AG09309 (cell line): ENCODE measurements at regions not wholly inside any gene's neighbourhood (a gene's known extent, or its start where the extent isn't known, plus 50 kb on each side); places are given as distances from the start of the nearest gene placed in this dataset.

Source experiments
- DNase-seq: peaks from one replicate; pipeline ENCODE4 v3.0.0-alpha.2; 2010; ENCODE audit warnings: low read depth
- H3K4me3 ChIP-seq: 2 replicates; pipeline ENCODE4 v1.5.1; 2011; ENCODE audit warnings: mild to moderate bottlenecking, low read depth, low read length, moderate library complexity; ENCODE audit not compliant: control insufficient read depth
- CTCF ChIP-seq: IDR thresholded peaks from 2 replicates; pipeline ENCODE4 v1.5.1; 2011; ENCODE audit warnings: mild to moderate bottlenecking, low read depth, low read length, inconsistent platforms; ENCODE audit not compliant: insufficient read depth, control insufficient read depth; ENCODE audit errors: missing control alignments

GRCh38 chr2:139478165-139478914 lies 698.1 kb upstream of the NXPH2 start:
- no peak overlapping the region for H3K4me3 ChIP-seq
- no peak for DNase-seq
- no peak for TF ChIP-seq CTCF

GRCh38 chr2:139477618-139478017 lies 697.4 kb upstream of the NXPH2 start:
- TF ChIP-seq CTCF: no peak
- H3K4me3 ChIP-seq: no peak overlapping the region
- DNase-seq: no peak

- DNase-seq: no peak
- no peak overlapping the region for H3K4me3 ChIP-seq
- TF ChIP-seq CTCF: no peak
Observed at GRCh38 chr2:139469985-139470384, 689.8 kb upstream of the NXPH2 start.

- DNase-seq: no peak
- no peak overlapping the region for H3K4me3 ChIP-seq
Observed at GRCh38 chr2:139465789-139466188, 685.6 kb upstream of the NXPH2 start.

GRCh38 chr2:139457873-139458272 lies 677.7 kb upstream of the NXPH2 start:
- TF ChIP-seq CTCF: no peak

More at GRCh38 chr2:139465789-139466188, 685.6 kb upstream of the NXPH2 start:
- TF ChIP-seq CTCF: no peak

GRCh38 chr2:139454251-139454650 lies 674.1 kb upstream of the NXPH2 start:
- TF ChIP-seq CTCF: no peak
- no peak for DNase-seq
- no peak overlapping the region for H3K4me3 ChIP-seq

More at GRCh38 chr2:139457873-139458272, 677.7 kb upstream of the NXPH2 start:
- no peak for DNase-seq
- H3K4me3 ChIP-seq: no peak overlapping the region

GRCh38 chr2:139439100-139439499 lies 658.9 kb upstream of the NXPH2 start:
- no peak for TF ChIP-seq CTCF
- no peak for DNase-seq
- H3K4me3 ChIP-seq: no peak overlapping the region
